ENCODE measurements at regions not wholly inside any gene's neighbourhood (a gene's known extent, or its start where the extent isn't known, plus 50 kb on each side); places are given as distances from the start of the nearest gene placed in this dataset.

GRCh38 chr17:5980941-5981340 is 89.2 kb upstream of the WSCD1 start:
- Histone ChIP-seq H2BK120ac (ENCODE audit: low read depth, low read length, poor library complexity, severe bottlenecking) (no peak overlapping the region), H3K9ac (ENCODE audit: extremely low read depth, insufficient read length, low read length) (no peak overlapping the region), H3K23me2 (ENCODE audit: insufficient read length, low read depth, low read length, poor library complexity, severe bottlenecking) (no peaks in the 10 kb centered on the region), H4K20me1 (ENCODE audit: control insufficient read depth, insufficient read depth, insufficient read length) (no peaks in the 10 kb centered on the region), H3K79me2 (ENCODE audit: insufficient read depth, low read length) (no peaks in the 10 kb centered on the region), H2AFZ (ENCODE audit: low read length) (no peak overlapping the region), H2BK15ac (ENCODE audit: low read depth, low read length) (no peak overlapping the region), H3K9me3 (ENCODE audit: control insufficient read depth, low read depth, low read length) (no peaks in the 10 kb centered on the region), H3T11ph (ENCODE audit: low read length) (no peak overlapping the region), H3K23ac (ENCODE audit: insufficient read length, low read depth, low read length) (no peak overlapping the region), H3K14ac (ENCODE audit: insufficient read depth, low read length) (no peak overlapping the region), H2BK20ac (ENCODE audit: low read depth, low read length, poor library complexity, severe bottlenecking) (no peak overlapping the region), H2AK5ac (ENCODE audit: insufficient read length, low read length) (no peak overlapping the region), H2BK12ac (ENCODE audit: insufficient read length, low read depth, low read length) (no peak overlapping the region), H3K27me3 (ENCODE audit: insufficient read depth, low read length) (no peaks in the 10 kb centered on the region), H4K5ac (ENCODE audit: insufficient read length, low read depth, low read length) (no peak overlapping the region), H3K18ac (ENCODE audit: insufficient read length, low read depth, low read length) (no peak overlapping the region), H3K4me2 (ENCODE audit: insufficient read depth, insufficient read length, low read length) (no peak overlapping the region), H3K4me1 (ENCODE audit: insufficient read depth, low read length) (no peaks in the 10 kb centered on the region), H3K79me1 (ENCODE audit: insufficient read depth, low read depth, low read length, poor library complexity, severe bottlenecking) (no peaks in the 10 kb centered on the region), H3K56ac (ENCODE audit: insufficient read length, low read depth, low read length) (no peak overlapping the region), H4K91ac (ENCODE audit: insufficient read length, low read depth, low read length) (no peak overlapping the region), H3K27ac (ENCODE audit: insufficient read length, low read depth, low read length) (no peak overlapping the region), H4K8ac (replicated peaks; ENCODE audit: insufficient read length, low read depth, low read length) (no peak overlapping the region), H3K4ac (ENCODE audit: low read depth, low read length) (no peak overlapping the region), H2BK5ac (ENCODE audit: insufficient read length, low read length) (no peak overlapping the region)
- no peak for DNase-seq
- Mint-ChIP-seq H3K4me1 (no peaks in the 10 kb centered on the region; a peak in 1 of 4 replicates), H3K9me3 (peaks cover 0 to under 1% of the 10 kb centered on the region in 2 experiments; a peak in 2 of 5 replicates), H3K4me3 (no peak overlapping the region), H3K27me3 (ENCODE audit: low read depth) (peaks cover 5% of the 10 kb centered on the region; the same call in 1 of the 2 replicates), H3K27ac (no peak overlapping the region), H3K36me3 (ENCODE audit: insufficient read depth in 1 of 3, low read depth in 3 of 3) (no peaks in the 10 kb centered on the region; a peak in 1 of 7 replicates)
- TF ChIP-seq CTCF (conservative IDR thresholded peaks at IDR 0.05), result no peak
- WGBS (ENCODE audit: extremely low coverage, insufficient read length, low lambda C conversion rate), result no CpG with 5 or more reads among the region's 6 CpGs
